NCI-H2196 treated with DMSO at 0.1 percent for 48 hours (cell line): ENCODE measurements at regions not wholly inside any gene's neighbourhood (a gene's known extent, or its start where the extent isn't known, plus 50 kb on each side); places are given as distances from the start of the nearest gene placed in this dataset.

Source experiments
- DNase-seq: peaks from one replicate; lab custom pipeline; 2025; ENCODE audit not compliant: unreplicated experiment; lab: John Stamatoyannopoulos, UW

DNA sequence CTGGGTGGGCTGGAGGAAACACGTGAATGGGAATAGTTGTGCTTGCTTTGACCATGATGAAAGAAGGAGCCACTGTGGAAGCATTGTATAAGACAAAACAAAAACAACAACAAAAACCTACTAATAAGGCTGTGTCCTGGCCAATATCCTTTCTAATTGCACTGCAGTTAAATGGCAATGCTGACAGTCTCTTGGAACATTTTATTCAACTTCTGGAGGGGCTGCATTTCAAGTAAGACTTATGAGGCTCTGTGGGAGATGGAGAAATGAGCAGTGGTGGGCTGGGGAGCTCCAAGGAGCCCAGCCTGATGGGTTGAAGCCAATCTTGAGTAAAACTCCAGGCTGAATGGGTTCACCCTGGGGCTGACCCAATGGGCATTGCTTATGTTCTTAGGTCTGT is 99.8 kb upstream of the ROPN1 start:
- no peak for DNase-seq

DNA sequence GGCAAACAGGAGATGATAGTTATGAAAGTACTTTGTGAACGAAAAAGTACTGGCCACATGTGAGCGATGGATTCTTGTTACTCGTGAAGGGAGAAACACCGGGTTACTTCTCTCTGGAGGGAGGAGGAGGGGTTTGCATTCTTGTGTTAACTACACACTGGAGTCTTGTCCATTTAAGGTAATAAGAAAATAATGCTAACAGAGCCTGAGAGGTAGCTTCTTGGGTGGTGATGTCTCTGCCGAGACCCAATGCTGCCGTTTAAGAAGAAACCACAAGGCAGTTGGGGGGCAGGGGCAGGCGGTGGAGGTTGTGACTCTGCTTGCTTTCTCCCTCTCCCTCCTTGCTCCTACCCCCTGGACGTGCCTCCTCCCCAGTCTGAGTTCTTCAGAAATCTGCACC is 100.9 kb upstream of the ROPN1 start:
- no peak for DNase-seq

- no peak for DNase-seq
Measured at GRCh38 chr3:124094496-124094895, 102.6 kb upstream of the ROPN1 start.

GRCh38 chr3:124097362-124098131 is 105.6 kb upstream of the ROPN1 start:
- DNase-seq: no peak

GRCh38 chr3:124101643-124102042 is 109.7 kb upstream of the ROPN1 start:
- no peak for DNase-seq

DNA sequence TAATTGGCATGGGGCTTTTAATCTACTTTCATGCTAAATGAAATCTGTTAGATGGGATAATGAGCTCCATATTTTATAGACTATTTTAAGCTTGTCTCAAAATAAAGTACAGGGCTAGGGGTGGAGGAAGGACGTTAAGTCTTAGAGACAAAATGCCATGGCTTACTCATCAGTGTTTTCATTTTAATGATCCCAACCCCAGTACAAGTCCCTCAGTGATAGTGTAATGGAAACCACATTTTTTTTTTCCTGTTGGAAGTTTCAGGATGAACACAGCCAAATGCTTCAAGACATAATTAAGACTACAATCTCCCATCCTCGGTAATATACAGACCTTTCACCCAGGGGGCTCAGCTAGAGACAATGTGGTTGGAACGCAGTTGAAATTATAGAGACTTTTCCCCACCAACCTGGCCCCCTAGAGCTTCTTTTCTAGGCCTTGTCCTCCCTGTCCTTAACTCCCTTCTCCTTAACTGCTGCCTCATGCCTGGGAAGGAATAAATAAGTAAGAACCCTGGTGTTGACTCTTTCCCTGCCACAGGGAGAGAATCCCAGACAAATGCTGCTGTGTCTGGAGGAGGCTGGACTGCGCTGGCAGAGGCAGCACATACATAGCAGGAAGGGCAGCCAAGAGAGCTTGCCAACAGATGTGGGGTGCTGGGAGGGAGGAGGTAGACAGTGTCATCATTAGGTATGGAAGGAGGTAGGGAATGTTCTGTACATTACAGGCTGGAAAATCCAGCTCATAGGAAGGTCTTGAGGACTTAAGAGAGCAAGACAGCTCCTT is 115.4 kb upstream of the ROPN1 start:
- DNase-seq: no peak

DNA sequence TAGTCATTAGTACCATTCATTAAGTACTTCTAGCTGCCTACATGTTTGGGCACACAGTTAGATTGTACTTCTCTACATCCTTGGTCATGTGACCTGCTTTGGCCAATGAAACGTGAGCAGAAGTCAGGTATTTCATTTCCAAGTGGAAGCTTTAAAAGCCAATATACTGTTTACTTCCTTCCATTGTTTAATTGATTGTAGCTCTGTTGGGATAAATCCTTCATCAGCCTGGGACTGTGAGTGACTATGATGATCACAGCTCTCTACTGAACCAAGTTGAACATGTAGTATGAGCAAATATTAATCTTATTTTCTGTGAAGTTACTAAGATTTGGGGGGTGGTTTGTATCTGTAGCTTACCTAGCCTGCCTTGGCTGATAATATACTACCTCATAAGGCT is 116.5 kb upstream of the ROPN1 start:
- DNase-seq: no peak

DNA sequence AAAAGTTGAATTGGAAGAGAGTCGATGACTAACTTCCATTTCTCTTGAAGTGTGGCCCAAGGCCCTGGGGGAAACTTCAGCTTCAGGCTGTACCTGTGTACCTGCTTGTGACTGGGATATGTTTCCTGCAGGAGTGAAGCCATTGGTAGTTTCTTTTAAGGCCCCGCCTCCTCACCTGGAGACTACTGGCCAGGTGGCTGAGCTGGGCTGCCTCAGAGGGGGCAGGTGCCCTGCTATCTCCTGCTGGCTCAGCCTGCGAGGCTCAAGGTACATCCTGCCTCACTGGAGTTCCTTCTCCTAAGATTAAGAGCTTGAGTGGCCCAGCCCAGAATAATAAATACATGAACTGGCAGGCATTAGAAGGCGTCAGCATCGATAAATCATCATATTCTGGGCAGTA is 121.6 kb upstream of the ROPN1 start:
- no peak for DNase-seq

- DNase-seq: no peak
Measured at GRCh38 chr3:124115279-124115678, 123.4 kb upstream of the ROPN1 start.

GRCh38 chr3:124115956-124116355 is 124.0 kb upstream of the ROPN1 start:
- DNase-seq: no peak

DNA sequence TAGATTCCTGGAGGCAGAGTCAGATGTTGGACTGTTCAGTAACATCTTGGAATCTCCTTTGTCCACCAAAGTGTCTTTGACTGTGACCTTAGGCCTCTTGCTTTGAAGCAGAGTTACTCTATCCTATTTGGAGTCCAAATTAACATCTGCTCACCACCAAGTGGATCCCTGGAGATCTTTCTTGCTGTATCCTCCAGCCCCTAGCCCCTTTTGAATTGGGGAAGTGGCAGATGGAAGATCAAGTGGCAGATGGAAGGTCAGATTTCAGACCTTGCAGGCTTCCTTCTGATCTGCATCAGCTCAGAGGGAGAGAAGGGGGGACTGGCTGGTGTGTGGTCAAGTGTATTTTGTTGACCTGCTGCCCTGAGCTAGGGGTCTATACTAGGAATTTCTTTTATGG is 125.0 kb upstream of the ROPN1 start:
- DNase-seq: no peak

DNA sequence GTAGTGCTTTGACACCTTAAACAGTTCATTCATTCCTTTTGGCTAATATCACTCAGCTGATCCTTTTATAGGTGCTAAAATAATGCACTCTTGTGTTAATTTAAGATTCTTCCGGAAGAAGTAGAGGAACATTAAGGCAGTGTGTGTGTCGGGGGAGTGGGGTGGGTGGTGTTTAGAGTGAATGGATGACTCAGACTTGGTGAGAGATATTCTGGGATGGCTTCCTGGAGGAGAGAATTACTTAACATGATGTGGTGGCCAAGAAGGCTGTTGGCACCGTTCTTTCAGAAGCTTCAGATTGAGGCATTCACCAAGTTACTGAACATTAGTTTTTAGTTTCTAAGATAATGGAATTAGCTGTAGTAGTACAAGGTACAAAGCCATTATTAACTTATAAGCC is 125.6 kb upstream of the ROPN1 start:
- no peak for DNase-seq

GRCh38 chr3:124118397-124118796 is 126.5 kb upstream of the ROPN1 start:
- DNase-seq: no peak

GRCh38 chr3:124119056-124119716 is 127.3 kb upstream of the ROPN1 start:
- DNase-seq: no peak

DNA sequence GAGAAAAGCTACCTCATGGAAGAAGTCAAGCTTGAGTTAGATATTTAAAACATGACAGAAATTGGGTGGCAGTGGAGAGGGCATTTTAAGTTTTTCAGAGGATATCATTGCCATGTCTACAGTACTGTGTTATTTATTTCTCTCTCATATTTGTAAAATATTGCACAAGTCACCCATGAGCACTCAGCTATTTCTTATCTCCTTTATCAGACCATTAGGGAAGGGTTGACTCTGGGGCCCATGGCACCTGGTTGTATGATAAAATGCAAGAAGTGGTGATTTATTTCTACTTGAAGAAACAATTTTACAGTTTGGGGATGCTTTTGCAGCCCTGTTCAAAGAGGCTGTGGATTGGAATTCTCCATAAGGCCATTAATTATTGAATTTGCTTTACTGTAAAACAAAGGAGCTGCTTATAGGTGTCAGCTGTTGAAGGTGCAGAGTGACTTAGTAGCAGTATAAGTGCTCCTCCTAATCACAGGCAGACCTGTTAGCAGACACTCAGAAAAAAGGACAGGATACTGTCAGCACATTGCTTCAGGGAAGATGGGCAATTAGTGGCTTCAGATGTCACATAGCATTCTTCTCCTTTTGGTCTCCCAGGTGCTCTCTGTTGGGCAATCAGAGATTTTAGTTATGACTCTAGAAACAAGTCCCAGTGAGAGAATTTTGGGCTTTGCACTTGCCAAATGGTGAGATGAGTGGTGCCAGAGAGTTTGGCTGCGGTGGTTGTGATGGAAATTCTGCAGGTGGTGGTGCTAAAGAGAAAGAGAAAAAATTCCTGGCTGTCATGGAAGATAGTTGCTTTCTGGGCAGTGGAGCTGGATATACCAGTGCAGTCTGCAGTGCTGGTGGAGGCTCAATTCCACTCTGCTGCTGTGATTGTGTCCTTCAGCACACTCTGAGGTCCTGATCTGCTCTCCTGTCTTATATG is 129.7 kb upstream of the ROPN1 start:
- no peak for DNase-seq

DNA sequence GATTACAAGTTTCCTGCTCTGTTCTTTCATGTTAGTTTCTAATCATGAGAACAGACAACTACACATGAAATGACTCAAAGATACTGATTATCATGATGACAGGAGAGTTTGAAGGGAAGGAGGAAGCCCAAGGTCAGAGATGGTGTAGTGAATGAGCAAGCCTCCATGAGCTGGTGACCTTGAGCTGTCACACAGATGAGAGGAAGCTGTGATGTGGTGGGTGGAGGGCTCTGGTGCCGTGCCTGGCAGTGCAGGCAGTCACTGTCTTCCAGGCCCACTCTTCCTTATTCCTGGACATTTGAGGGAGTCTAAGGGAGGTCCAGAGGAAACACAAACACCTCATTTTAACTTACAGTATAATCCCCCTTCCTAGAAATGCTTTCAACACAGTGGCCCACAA is 133.4 kb upstream of the ROPN1 start:
- no peak for DNase-seq

DNA sequence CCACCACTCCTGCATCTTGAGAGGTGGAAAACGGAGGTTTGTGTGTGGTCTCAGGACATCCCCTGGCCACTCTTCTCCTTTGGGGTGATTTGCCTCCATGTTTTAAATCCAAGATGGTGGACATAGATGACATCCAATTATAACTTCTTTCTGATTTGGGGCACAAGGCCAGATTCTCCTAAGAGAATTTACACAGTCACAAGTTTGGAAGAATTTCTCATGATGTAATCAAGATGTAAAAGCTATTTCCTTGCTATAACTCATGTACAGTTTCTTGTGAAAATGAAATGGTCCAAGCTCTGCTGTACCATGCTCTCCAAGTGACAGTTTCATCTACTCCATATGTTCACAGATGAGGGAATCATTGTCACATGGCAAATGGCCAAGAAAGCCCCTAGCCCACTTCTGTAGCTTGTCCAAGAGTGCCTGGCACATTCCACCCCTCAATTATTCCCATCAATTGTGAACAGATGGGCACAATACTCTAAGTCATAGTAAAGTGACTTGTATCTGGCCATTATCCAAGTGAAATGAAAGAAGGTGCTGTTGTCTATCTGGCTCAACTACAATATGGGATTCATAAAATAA is 134.6 kb upstream of the ROPN1 start:
- DNase-seq: no peak

DNA sequence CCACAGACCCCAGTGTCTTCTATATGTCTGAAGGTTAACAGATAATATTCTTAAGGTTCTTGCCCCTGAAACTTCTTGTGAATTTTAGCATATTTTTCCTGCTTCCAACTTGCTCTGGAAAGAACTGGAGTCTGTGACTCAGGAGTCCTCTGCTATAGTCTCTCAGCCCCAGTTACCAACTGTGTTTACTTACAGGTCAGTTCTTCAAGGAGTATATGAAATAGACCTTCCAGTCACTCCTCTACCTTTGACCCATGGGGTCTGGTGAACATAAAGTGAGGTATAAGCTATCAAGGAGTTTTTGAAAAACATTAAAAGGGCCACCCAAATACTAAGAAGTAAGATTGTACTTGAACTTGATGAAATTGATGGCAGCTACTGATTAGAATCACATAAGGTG is 139.2 kb upstream of the ROPN1 start:
- no peak for DNase-seq

DNA sequence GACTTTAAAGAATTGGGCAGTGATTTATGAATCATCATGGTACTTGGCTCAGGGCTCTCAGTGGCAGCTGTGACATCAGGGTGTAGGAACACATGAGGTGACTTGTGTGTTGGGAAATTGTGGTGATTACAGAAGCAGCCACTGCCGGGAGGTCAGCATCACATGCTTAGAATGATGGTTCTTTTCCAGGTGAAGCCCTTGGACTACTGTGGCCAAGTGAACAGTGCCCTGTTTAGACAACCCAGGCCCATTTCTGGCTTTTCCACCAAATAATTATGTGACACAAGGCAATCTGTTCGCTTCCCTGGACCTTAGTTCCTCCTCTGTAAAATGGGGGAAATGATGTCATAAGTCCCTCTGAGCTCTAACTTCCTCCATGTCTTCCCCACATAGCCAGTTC is 139.7 kb upstream of the ROPN1 start:
- no peak for DNase-seq

- DNase-seq: no peak
Measured at GRCh38 chr3:124132813-124133212, 140.9 kb upstream of the ROPN1 start.
